HPDE6-E6E7 (cell line): ENCODE measurements at regions not wholly inside any gene's neighbourhood (a gene's known extent, or its start where the extent isn't known, plus 50 kb on each side); places are given as distances from the start of the nearest gene placed in this dataset.

Source experiments
- DNase-seq: peaks from one replicate; pipeline ENCODE4 v3.0.0; 2011; ENCODE audit warnings: missing footprints; ENCODE audit errors: extremely low spot score

GRCh38 chr5:61596265-61596664 lies 264.2 kb downstream of the ZSWIM6 start:
- no peak for DNase-seq

- DNase-seq: no peak
Observed at GRCh38 chr5:61597684-61598083, 265.6 kb downstream of the ZSWIM6 start.

GRCh38 chr5:61598126-61598525 lies 266.1 kb downstream of the ZSWIM6 start:
- no peak for DNase-seq

- no peak for DNase-seq
Observed at GRCh38 chr5:61599370-61600122, 267.5 kb downstream of the ZSWIM6 start.

GRCh38 chr5:61600123-61600444 lies 268.0 kb downstream of the ZSWIM6 start:
- no peak for DNase-seq

- no peak for DNase-seq
Observed at GRCh38 chr5:61600945-61601511, 269.0 kb downstream of the ZSWIM6 start.

- DNase-seq: no peak
Observed at GRCh38 chr5:61603211-61603908, 271.3 kb downstream of the ZSWIM6 start.

GRCh38 chr5:61604076-61605025 lies 272.3 kb downstream of the ZSWIM6 start:
- DNase-seq: peak; percentile 74

GRCh38 chr5:61609840-61610677 lies 278.0 kb downstream of the ZSWIM6 start:
- no peak for DNase-seq

- no peak for DNase-seq
Observed at GRCh38 chr5:61610678-61611024, 278.6 kb downstream of the ZSWIM6 start.

GRCh38 chr5:61612431-61612830 lies 280.4 kb downstream of the ZSWIM6 start:
- no peak for DNase-seq

GRCh38 chr5:61613679-61614078 lies 281.6 kb downstream of the ZSWIM6 start:
- no peak for DNase-seq

- DNase-seq: no peak
Observed at GRCh38 chr5:61614606-61615005, 282.5 kb downstream of the ZSWIM6 start.

- DNase-seq: no peak
Observed at GRCh38 chr5:61617039-61617438, 285.0 kb downstream of the ZSWIM6 start.

GRCh38 chr5:61617995-61618525 lies 286.0 kb downstream of the ZSWIM6 start:
- DNase-seq: no peak

- DNase-seq: no peak
Observed at GRCh38 chr5:61618577-61618976, 286.5 kb downstream of the ZSWIM6 start.

- DNase-seq: no peak
Observed at GRCh38 chr5:61619289-61619688, 287.2 kb downstream of the ZSWIM6 start.

GRCh38 chr5:61619777-61620518 lies 287.9 kb downstream of the ZSWIM6 start:
- DNase-seq: no peak

- DNase-seq: no peak
Observed at GRCh38 chr5:61620699-61621182, 288.7 kb downstream of the ZSWIM6 start.

GRCh38 chr5:61621202-61621650 lies 289.2 kb downstream of the ZSWIM6 start:
- DNase-seq: no peak
